ENCODE measurements at regions not wholly inside any gene's neighbourhood (a gene's known extent, or its start where the extent isn't known, plus 50 kb on each side); places are given as distances from the start of the nearest gene placed in this dataset.

- no peak for DNase-seq
Measured at GRCh38 chr3:77869423-77869822, 829.5 kb downstream of the ROBO2 start.

GRCh38 chr3:77871436-77871835, 831.5 kb downstream of the ROBO2 start:
- no peak for DNase-seq

GRCh38 chr3:77873598-77873997, 833.7 kb downstream of the ROBO2 start:
- no peak for DNase-seq

GRCh38 chr3:77885381-77885780, 845.5 kb downstream of the ROBO2 start:
- no peak for DNase-seq

- no peak for DNase-seq
Measured at GRCh38 chr3:77887611-77888010, 847.7 kb downstream of the ROBO2 start.

GRCh38 chr3:77889616-77890015, 849.7 kb downstream of the ROBO2 start:
- no peak for DNase-seq

- DNase-seq, result no peak
Measured at GRCh38 chr3:77898621-77899020, 858.7 kb downstream of the ROBO2 start.

- no peak for DNase-seq
Measured at GRCh38 chr3:77902675-77903074, 862.8 kb downstream of the ROBO2 start.

- DNase-seq, result no peak
Measured at GRCh38 chr3:77906102-77906709, 866.3 kb downstream of the ROBO2 start.

GRCh38 chr3:77913524-77914174, 873.8 kb downstream of the ROBO2 start:
- no peak for DNase-seq

GRCh38 chr3:77915336-77915735, 875.4 kb downstream of the ROBO2 start:
- DNase-seq, result no peak

GRCh38 chr3:77917225-77917624, 877.3 kb downstream of the ROBO2 start:
- DNase-seq, result no peak

GRCh38 chr3:77919244-77919643, 879.3 kb downstream of the ROBO2 start:
- no peak for DNase-seq

- peak; percentile 30 for DNase-seq
Measured at GRCh38 chr3:77931255-77932009, 891.5 kb downstream of the ROBO2 start.

- DNase-seq, result no peak
Measured at GRCh38 chr3:77932926-77933325, 893.0 kb downstream of the ROBO2 start.

- no peak for DNase-seq
Measured at GRCh38 chr3:77933926-77934325, 894.0 kb downstream of the ROBO2 start.

- no peak for DNase-seq
Measured at GRCh38 chr3:77935418-77935817, 895.5 kb downstream of the ROBO2 start.

- DNase-seq, result no peak
Measured at GRCh38 chr3:77939726-77940125, 899.8 kb downstream of the ROBO2 start.

GRCh38 chr3:77943598-77943997, 903.7 kb downstream of the ROBO2 start:
- DNase-seq, result no peak

- no peak for DNase-seq
Measured at GRCh38 chr3:77945320-77945719, 905.4 kb downstream of the ROBO2 start.

GRCh38 chr3:77947671-77948070, 907.8 kb downstream of the ROBO2 start:
- DNase-seq, result no peak

- DNase-seq, result no peak
Measured at GRCh38 chr3:77967621-77968020, 927.7 kb downstream of the ROBO2 start.

- no peak for DNase-seq
Measured at GRCh38 chr3:77976079-77976478, 936.2 kb downstream of the ROBO2 start.

- no peak for DNase-seq
Measured at GRCh38 chr3:78003090-78003489, 963.2 kb downstream of the ROBO2 start.
